IgD-negative memory B cell (primary cell): ENCODE measurements at regions not wholly inside any gene's neighbourhood (a gene's known extent, or its start where the extent isn't known, plus 50 kb on each side); places are given as distances from the start of the nearest gene placed in this dataset.

ENCODE experiments used
- H3K27ac Mint-ChIP-seq, 3 donors: one replicate each; pipeline ENCODE4 v1.8.0; 2020 to 2022; ENCODE audit warnings: mild to moderate bottlenecking in 3 of 3, mixed read lengths in 3 of 3, moderate library complexity in 1 of 3
- H3K27me3 Mint-ChIP-seq: one replicate; pipeline ENCODE4 v1.8.0; 2021; ENCODE audit warnings: mixed read lengths
- H3K36me3 Mint-ChIP-seq: one replicate; pipeline ENCODE4 v1.8.0; 2020; ENCODE audit warnings: mild to moderate bottlenecking, mixed read lengths
- H3K4me1 Mint-ChIP-seq, 3 donors: one replicate each; pipeline ENCODE4 v1.8.0; 2020 to 2022; ENCODE audit warnings: mixed read lengths in 3 of 3, mild to moderate bottlenecking in 1 of 3
- H3K4me3 Mint-ChIP-seq, 4 donors: one replicate each; pipeline ENCODE4 v1.8.0; 2020 to 2022; ENCODE audit warnings: mild to moderate bottlenecking in 4 of 4, mixed read lengths in 4 of 4, moderate library complexity in 3 of 4
- H3K9me3 Mint-ChIP-seq, 3 donors: one replicate each; pipeline ENCODE4 v1.8.0; 2020 to 2021; ENCODE audit warnings: mixed read lengths in 3 of 3, mild to moderate bottlenecking in 1 of 3

DNA sequence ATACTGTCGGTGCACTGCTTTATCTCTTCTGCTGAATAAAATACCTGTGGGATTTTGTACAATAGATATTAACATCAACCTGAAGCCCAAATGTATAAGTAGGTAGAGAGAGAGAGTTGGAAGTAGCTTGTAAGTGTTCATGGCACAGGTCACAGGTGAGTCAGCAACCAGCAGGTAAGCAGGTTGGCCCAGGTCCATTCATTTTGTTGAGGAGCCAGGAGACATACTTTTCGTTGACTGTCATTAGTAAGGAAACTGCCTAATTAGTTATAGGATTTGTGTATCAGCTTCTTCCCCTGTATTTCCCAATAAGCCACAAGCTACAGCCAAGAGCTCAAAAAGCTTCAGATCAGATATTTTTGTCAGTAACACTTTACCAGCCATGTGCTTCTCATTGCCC lies 650.8 kb downstream of the IRX1 start:
- Mint-ChIP-seq H3K4me3 (no peak overlapping the region), H3K36me3 (peaks cover 2% of the 10 kb centered on the region), H3K4me1 (no peaks in the 10 kb centered on the region), H3K27ac (no peak overlapping the region), H3K27me3 (no peaks in the 10 kb centered on the region), H3K9me3 (peaks cover 2 to 6% (median 2%) of the 10 kb centered on the region in 3 donors)

DNA sequence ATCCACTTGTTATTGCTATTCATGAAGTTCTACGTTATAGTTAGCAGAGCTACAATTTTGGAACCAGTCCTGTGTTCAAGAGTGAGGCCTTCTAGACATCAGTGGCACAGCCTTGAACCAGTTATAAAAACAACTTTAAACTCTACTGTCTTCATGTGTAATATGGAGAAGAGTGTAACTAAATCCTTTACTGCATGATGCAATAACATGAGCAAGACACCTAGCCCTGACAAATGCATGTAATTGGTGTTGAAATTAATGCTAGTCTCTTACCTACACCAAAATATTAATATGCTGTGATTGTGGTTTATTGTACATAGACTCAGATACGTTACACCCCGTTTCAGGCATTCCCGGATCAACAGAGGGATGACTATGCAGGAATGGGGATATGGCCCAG lies 654.6 kb downstream of the IRX1 start:
- no peaks in the 10 kb centered on the region for H3K27me3 Mint-ChIP-seq
- H3K36me3 Mint-ChIP-seq, result no peaks in the 10 kb centered on the region
- H3K4me1 Mint-ChIP-seq, result no peaks in the 10 kb centered on the region
- no peak overlapping the region for H3K4me3 Mint-ChIP-seq
- H3K9me3 Mint-ChIP-seq, result peaks cover 2 to 15% (median 8%) of the 10 kb centered on the region in 3 donors
- no peak overlapping the region for H3K27ac Mint-ChIP-seq

DNA sequence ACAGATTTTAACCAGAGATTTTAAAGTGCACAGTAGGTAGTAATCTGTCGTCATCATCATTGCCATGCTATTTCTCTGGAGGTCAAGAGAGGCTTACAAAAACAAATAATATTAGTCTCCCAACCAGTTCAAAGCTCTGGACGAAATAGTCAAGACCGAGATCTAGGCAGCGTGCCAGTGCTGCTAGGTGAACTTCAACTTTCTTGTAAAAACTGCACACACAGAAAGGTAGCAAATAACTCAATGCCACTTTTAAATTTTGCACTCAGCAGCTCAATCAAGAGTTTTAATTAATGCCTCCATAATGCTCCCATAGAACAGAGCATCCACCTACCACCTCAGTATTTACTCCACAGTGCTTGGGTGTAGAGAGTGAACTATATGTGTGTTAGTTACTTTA lies 656.8 kb downstream of the IRX1 start:
- Mint-ChIP-seq H3K27ac (no peak overlapping the region), H3K27me3 (no peaks in the 10 kb centered on the region), H3K4me1 (no peaks in the 10 kb centered on the region), H3K4me3 (no peak overlapping the region), H3K9me3 (peaks cover 0 to 19% (median 8%) of the 10 kb centered on the region in 3 donors), H3K36me3 (no peaks in the 10 kb centered on the region)

DNA sequence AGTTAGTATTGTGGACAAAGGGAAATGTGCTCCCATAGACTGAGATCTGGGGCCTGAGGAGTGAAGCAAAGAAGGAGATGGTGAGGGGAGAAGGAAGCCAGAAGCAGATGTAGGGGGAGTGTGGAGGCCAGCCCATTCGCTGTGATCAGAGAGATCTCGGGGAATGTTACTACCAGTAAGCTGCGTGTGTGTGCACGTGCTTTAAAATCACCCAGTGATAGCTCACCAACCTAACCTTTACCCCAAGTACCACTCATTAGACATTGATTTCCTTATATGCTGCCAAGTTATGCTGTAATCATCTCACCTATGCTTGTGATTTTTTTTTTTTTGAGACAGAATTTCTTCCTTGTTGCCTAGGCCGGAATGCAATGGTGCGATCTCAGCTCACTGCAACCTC lies 659.1 kb downstream of the IRX1 start:
- Mint-ChIP-seq H3K27me3 (no peaks in the 10 kb centered on the region), H3K27ac (no peak overlapping the region), H3K4me3 (no peak overlapping the region), H3K36me3 (no peaks in the 10 kb centered on the region), H3K4me1 (no peaks in the 10 kb centered on the region), H3K9me3 (peaks cover 0 to 20% (median 6%) of the 10 kb centered on the region in 3 donors)

DNA sequence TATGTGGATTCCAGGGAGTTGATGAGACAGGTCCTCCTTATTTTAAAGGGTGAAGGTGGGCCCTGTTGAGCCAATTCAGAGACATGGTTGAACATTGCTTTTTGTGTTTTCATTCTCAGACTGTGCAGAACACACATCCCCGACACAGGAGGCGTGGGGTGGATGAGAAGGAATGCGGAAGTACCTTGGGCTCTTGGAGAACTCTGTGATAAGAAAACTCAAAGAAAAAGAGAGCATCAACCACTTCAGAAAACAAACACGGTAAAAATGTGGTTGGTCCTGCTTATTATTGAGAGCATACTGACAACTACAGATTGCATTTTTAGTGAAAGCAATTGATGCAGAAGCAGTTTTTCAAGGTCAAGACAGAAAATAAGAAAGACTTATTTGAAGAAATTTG lies 659.8 kb downstream of the IRX1 start:
- Mint-ChIP-seq H3K4me3 (no peak overlapping the region), H3K9me3 (peaks cover 0 to 20% (median 6%) of the 10 kb centered on the region in 3 donors), H3K4me1 (no peaks in the 10 kb centered on the region), H3K27me3 (no peaks in the 10 kb centered on the region), H3K27ac (no peak overlapping the region), H3K36me3 (no peaks in the 10 kb centered on the region)

DNA sequence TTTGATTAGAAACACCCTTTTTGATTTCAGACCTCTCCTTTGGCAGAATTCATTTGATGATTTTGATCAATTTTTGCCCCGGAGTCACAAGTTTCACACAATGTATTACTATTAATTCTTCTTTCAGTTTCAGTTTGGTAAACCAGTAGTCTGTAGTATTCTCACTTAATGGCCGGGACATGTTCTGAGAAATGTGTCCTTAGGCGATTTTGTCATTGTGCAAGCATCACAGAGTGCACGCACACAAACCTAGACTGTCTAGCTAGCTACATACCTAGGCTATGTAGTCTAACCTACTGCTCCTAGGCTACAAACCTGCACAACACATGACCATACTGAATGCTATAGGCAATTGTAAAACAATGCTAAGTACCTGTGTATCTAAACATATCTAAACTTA lies 662.5 kb downstream of the IRX1 start:
- Mint-ChIP-seq H3K4me3 (no peak overlapping the region), H3K9me3 (peaks cover 2 to 24% (median 6%) of the 10 kb centered on the region in 3 donors), H3K27me3 (no peaks in the 10 kb centered on the region), H3K36me3 (no peaks in the 10 kb centered on the region), H3K4me1 (no peaks in the 10 kb centered on the region), H3K27ac (no peak overlapping the region)

DNA sequence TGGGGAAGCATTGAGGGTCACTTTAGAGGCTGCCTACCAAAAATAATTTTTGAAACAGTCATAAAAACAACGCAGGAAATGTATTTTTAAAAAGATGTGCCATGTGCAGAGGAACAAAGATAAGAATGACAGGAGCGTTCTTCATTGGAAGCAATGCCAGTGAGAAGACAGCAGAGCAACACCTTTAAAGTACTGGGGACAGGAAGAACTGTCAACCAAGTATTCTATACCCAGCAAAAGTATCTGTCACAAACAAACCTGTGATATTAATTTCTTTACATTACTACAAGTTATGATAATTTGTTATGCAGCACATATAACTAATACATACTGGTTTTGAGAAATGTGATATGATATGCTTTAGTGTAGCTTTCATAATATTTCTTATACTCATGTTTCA lies 675.6 kb downstream of the IRX1 start:
- no peaks in the 10 kb centered on the region for H3K36me3 Mint-ChIP-seq
- no peaks in the 10 kb centered on the region for H3K27me3 Mint-ChIP-seq
- H3K4me3 Mint-ChIP-seq, result no peak overlapping the region
- H3K27ac Mint-ChIP-seq, result no peak overlapping the region
- H3K4me1 Mint-ChIP-seq, result no peaks in the 10 kb centered on the region
- peaks cover 8 to 31% (median 12%) of the 10 kb centered on the region in 3 donors for H3K9me3 Mint-ChIP-seq

DNA sequence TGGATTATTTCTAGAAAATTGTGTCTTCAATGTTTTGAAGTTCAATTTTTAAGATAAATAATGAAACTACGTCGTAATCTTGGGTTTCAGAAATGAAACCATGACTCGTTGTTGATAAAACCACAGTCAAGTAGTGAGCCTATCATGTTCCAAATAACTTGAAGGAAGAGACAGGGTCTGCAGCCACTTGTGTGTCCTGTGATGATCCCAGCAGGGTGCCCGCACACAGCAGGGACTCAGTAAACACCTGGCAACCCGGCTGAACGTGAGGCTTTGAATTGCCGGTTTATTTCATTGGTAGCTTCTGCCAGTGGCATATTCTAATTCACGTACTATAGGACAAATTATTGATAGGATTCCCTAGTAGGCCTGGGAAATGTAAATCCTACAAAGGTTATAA lies 679.6 kb downstream of the IRX1 start:
- Mint-ChIP-seq H3K36me3 (no peaks in the 10 kb centered on the region), H3K27me3 (no peaks in the 10 kb centered on the region), H3K9me3 (peaks cover 3 to 8% (median 7%) of the 10 kb centered on the region in 3 donors), H3K4me3 (no peak overlapping the region), H3K4me1 (no peaks in the 10 kb centered on the region), H3K27ac (no peak overlapping the region)

DNA sequence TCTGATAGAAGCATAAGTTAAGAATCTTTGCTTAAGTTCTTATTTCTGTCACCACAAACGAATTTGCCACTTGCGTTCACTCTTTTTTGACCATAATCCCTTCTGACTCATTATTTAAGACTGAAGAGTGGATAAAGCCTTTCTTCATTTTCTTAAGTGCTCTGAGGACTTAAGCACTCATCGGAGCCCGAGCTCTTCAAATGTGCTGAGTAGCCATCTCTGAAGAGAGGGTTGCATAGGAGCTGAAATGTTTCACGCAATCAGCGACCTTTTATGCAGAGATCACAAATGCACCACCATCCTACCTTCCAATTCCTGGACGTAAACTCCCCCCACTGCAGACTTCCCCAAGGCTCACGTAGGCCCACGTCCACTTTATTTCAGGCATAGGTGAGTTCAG lies 699.2 kb downstream of the IRX1 start:
- Mint-ChIP-seq H3K4me3 (no peak overlapping the region), H3K27me3 (no peaks in the 10 kb centered on the region), H3K4me1 (no peaks in the 10 kb centered on the region), H3K36me3 (no peaks in the 10 kb centered on the region), H3K27ac (no peak overlapping the region), H3K9me3 (peaks cover 0 to 8% (median 3%) of the 10 kb centered on the region in 3 donors)

DNA sequence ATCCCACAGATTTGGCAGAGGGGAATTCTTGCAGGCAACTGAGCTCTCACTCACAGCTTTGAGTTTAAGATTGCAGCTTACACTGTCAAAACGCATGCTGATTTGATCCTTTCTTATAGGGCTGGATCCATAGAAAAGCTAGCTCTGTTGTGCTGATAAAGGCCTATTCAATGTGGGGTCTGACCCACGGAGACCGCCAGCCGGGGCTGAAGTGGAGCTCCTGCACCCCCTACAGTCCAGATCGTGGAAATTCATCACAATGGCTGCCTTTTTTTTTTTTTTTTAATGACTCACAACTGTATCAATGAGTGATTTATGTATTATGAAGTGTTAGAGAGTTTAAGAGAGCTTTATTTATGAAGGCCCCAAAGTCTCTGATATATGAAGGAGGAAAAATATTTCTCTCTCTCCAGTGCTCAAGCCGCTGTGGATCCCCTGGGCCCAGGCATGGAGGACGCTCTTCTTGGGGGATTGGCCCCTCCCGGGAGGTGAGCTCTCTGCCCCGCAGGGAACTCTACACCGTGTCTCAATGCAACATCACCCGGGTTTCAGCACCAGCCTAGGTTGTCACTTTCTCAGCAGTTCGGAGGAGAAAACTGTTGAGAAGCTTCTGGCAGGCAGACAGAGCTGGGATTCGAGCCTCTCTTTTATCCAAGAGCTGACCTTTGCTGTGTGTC lies 700.2 kb downstream of the IRX1 start:
- Mint-ChIP-seq H3K27me3 (no peaks in the 10 kb centered on the region), H3K36me3 (no peaks in the 10 kb centered on the region), H3K4me1 (no peaks in the 10 kb centered on the region), H3K27ac (no peak overlapping the region), H3K4me3 (no peak overlapping the region), H3K9me3 (peaks cover 0 to 8% (median 3%) of the 10 kb centered on the region in 3 donors)

DNA sequence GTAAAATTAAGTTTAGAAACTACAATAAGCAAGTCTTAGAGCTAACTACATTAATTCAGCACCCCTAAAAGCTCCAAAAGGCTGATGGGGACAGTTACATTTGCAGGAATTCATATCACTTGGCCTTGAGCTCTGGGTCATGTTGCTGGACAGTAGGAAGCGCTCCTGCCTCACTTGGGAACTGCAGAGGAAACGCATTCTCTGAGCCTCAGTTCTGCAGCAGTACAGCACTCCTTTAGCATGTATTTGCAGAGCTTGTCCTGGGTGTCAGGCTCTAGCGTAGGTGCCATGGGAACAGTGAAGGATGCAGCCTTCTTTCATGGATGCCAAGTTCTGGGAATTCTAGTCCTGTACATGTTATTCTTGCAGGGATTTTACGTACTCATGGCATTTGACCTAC lies 710.4 kb downstream of the IRX1 start:
- H3K36me3 Mint-ChIP-seq, result no peaks in the 10 kb centered on the region
- no peaks in the 10 kb centered on the region for H3K27me3 Mint-ChIP-seq
- H3K27ac Mint-ChIP-seq, result no peak overlapping the region
- H3K4me3 Mint-ChIP-seq, result no peak overlapping the region
- peaks cover 4 to 11% (median 6%) of the 10 kb centered on the region in 3 donors for H3K9me3 Mint-ChIP-seq
- no peaks in the 10 kb centered on the region for H3K4me1 Mint-ChIP-seq

DNA sequence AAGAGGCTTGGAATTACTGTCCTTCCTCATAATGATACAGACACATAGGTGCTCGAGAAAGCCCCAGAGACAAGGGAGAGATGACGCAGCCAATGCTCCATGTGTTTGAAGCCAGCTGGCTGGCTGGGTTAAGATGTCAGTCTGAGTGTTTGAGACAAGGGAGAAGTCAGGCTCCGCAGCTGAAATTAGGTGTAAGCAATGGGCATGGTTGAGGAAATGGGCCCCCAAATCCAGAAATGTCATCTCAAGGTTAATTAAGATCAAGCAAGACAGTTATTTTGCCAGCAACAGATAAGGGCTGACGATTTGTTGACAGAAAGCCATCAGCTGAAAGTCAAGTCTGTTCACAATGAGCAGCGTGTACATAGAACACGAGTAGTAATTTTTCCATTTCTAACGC lies 713.4 kb downstream of the IRX1 start:
- Mint-ChIP-seq H3K27me3 (no peaks in the 10 kb centered on the region), H3K27ac (no peak overlapping the region), H3K9me3 (peaks cover 4 to 14% (median 10%) of the 10 kb centered on the region in 3 donors), H3K36me3 (no peaks in the 10 kb centered on the region), H3K4me3 (no peak overlapping the region), H3K4me1 (no peaks in the 10 kb centered on the region)

DNA sequence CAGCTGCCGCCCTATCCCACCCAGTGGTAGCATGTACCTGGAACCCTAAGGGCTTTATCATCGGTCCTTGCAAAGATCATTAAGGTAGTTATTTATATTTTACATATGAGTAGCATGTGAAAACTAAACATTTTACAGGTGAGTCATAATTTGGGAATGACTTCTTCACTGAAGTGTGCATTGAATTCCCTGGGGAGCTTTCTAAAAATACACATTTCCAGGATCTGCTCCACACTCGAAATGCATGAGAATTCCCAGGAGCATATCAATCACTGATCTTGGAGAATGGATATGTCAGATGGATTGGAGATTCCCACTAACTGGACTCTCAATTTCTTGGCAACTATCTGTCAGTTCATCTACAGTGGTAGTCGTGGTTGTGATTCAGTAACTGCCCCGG lies 717.5 kb downstream of the IRX1 start:
- no peak overlapping the region for H3K27ac Mint-ChIP-seq
- peaks cover 0 to 10% (median 3%) of the 10 kb centered on the region in 3 donors for H3K9me3 Mint-ChIP-seq
- H3K4me1 Mint-ChIP-seq, result no peaks in the 10 kb centered on the region
- no peak overlapping the region for H3K4me3 Mint-ChIP-seq
- no peaks in the 10 kb centered on the region for H3K27me3 Mint-ChIP-seq
- H3K36me3 Mint-ChIP-seq, result no peaks in the 10 kb centered on the region

DNA sequence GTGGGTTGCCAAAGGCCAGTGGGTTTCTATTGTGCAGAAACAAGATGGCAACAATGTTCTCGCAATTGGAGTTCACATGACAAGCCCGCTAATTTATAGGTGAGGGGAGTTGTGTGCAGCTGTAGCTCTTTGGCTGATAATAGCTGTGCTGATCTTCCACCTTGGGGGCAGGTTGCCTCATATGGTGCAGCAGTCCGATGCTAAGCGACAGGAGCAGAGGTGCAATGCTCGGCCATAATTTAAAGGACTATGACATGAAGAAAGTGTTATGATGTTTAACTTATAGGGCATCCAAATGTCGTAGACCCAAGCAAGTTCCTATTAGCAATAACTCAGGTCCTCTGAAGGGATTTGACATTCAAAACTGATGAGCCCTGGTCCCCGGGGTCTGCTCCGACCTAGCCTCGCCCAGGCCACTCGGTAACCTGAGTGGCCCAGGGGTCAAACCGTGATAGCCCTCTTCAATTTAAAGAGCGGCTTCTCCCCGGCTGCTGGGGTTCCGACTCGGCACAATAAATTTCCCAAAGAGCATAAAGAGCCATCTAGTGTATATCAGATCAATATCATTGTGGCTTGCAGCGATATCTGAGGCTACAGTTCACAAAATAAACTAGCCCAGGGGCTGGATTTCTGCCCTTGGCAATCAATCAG lies 724.0 kb downstream of the IRX1 start:
- H3K4me1 Mint-ChIP-seq, result no peaks in the 10 kb centered on the region
- no peak overlapping the region for H3K27ac Mint-ChIP-seq
- peaks cover 8 to 14% (median 11%) of the 10 kb centered on the region in 3 donors for H3K9me3 Mint-ChIP-seq
- no peaks in the 10 kb centered on the region for H3K36me3 Mint-ChIP-seq
- H3K4me3 Mint-ChIP-seq, result no peak overlapping the region
- H3K27me3 Mint-ChIP-seq, result no peaks in the 10 kb centered on the region

DNA sequence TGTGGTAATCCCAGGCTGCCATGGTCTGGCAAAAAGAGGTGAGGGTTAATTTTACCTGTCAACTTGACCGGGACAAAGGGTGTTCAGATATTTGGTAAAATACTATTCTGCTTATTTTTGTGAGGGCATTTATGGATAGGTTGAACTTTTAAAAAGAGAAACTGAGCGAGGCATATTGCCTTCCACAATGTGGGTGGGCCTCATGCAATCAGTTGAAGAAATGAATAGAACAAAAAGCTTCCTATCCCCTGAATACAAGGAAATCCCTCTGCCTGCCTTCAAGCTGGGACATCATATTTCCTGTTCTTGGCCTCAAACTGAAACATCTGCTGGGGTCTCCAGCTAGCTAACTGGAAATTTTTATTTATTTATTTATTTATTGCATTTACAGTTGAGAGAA lies 734.7 kb downstream of the IRX1 start:
- no peaks in the 10 kb centered on the region for H3K27me3 Mint-ChIP-seq
- no peak overlapping the region for H3K4me3 Mint-ChIP-seq
- H3K27ac Mint-ChIP-seq, result no peak overlapping the region
- peaks cover 4 to 7% (median 6%) of the 10 kb centered on the region in 3 donors for H3K9me3 Mint-ChIP-seq
- peaks cover 1% of the 10 kb centered on the region for H3K36me3 Mint-ChIP-seq
- no peaks in the 10 kb centered on the region for H3K4me1 Mint-ChIP-seq

DNA sequence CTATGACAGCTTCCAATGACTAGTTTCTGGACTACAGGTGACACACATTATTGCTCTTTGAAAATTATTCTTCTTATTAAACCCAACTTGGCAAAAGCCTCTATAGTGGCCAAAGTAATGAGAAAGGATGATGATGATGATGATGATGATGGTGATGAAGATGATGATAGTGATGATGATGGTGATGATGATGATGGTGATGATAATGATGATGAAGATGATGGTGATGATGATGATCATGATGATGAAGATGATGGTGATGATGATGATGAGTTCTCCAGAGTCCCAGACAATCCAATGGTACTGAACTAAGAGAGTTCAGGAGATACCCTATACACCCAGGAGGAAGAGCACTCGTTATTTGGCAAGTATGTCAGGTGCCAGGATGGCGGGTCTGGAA lies 739.4 kb downstream of the IRX1 start:
- Mint-ChIP-seq H3K27me3 (no peaks in the 10 kb centered on the region), H3K4me1 (no peaks in the 10 kb centered on the region), H3K9me3 (peaks cover 2 to 10% (median 8%) of the 10 kb centered on the region in 3 donors), H3K27ac (no peak overlapping the region), H3K36me3 (peaks cover 1% of the 10 kb centered on the region), H3K4me3 (no peak overlapping the region)
